ENCODE measurements at regions not wholly inside any gene's neighbourhood (a gene's known extent, or its start where the extent isn't known, plus 50 kb on each side); places are given as distances from the start of the nearest gene placed in this dataset.

- TF ChIP-seq CTCF (tag by site-specific recombination; IDR thresholded peaks at IDR 0.05) = no peak
- no peak for TF ChIP-seq ZNF624 (tag by site-specific recombination; IDR thresholded peaks at IDR 0.05)
- no peak for TF ChIP-seq ZNF785 (tag by site-specific recombination; IDR thresholded peaks at IDR 0.05)
- no peak for TF ChIP-seq ZXDB (tag by site-specific recombination; IDR thresholded peaks at IDR 0.05)
- no peak for TF ChIP-seq ZNF747 (tag by site-specific recombination; IDR thresholded peaks at IDR 0.05)
- no peak for TF ChIP-seq ZNF133 (tag by site-specific recombination; IDR thresholded peaks at IDR 0.05)
- TF ChIP-seq, protein P1, sequence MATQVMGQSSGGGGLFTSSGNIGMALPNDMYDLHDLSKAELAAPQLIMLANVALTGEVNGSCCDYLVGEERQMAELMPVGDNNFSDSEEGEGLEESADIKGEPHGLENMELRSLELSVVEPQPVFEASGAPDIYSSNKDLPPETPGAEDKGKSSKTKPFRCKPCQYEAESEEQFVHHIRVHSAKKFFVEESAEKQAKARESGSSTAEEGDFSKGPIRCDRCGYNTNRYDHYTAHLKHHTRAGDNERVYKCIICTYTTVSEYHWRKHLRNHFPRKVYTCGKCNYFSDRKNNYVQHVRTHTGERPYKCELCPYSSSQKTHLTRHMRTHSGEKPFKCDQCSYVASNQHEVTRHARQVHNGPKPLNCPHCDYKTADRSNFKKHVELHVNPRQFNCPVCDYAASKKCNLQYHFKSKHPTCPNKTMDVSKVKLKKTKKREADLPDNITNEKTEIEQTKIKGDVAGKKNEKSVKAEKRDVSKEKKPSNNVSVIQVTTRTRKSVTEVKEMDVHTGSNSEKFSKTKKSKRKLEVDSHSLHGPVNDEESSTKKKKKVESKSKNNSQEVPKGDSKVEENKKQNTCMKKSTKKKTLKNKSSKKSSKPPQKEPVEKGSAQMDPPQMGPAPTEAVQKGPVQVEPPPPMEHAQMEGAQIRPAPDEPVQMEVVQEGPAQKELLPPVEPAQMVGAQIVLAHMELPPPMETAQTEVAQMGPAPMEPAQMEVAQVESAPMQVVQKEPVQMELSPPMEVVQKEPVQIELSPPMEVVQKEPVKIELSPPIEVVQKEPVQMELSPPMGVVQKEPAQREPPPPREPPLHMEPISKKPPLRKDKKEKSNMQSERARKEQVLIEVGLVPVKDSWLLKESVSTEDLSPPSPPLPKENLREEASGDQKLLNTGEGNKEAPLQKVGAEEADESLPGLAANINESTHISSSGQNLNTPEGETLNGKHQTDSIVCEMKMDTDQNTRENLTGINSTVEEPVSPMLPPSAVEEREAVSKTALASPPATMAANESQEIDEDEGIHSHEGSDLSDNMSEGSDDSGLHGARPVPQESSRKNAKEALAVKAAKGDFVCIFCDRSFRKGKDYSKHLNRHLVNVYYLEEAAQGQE (tag by site-specific recombination; IDR thresholded peaks at IDR 0.05) = no peak
- no peak for TF ChIP-seq ZNF791 (tag by site-specific recombination; IDR thresholded peaks at IDR 0.05)
- TF ChIP-seq, protein P2, sequence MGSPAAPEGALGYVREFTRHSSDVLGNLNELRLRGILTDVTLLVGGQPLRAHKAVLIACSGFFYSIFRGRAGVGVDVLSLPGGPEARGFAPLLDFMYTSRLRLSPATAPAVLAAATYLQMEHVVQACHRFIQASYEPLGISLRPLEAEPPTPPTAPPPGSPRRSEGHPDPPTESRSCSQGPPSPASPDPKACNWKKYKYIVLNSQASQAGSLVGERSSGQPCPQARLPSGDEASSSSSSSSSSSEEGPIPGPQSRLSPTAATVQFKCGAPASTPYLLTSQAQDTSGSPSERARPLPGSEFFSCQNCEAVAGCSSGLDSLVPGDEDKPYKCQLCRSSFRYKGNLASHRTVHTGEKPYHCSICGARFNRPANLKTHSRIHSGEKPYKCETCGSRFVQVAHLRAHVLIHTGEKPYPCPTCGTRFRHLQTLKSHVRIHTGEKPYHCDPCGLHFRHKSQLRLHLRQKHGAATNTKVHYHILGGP (tag by site-specific recombination; IDR thresholded peaks at IDR 0.05) = no peak
- no peak for TF ChIP-seq ZNF510 (tag by site-specific recombination; IDR thresholded peaks at IDR 0.05; ENCODE audit: insufficient replicate concordance)
- TF ChIP-seq ZNF114 (tag by site-specific recombination; IDR thresholded peaks at IDR 0.05) = no peak
Observed at GRCh38 chr14:28576523-28576922, 190.1 kb upstream of the FOXG1 start.

Data from HEK293 (cell line).